H1 (cell line): ENCODE measurements at regions not wholly inside any gene's neighbourhood (a gene's known extent, or its start where the extent isn't known, plus 50 kb on each side); places are given as distances from the start of the nearest gene placed in this dataset.

Source experiments
- CTCF ChIA-PET: fragments of 300-600 bp; sonication (Branson Sonifier 250); formaldehyde crosslinking; loops from one replicate; lab custom pipeline; 2021; ENCODE audit not compliant: partially characterized antibody; lab: Charles Lee
- POLR2A ChIA-PET: fragments of 300-600 bp; sonication (Branson Sonifier 250); formaldehyde crosslinking; loops from one replicate; lab custom pipeline; 2021; ENCODE audit warnings: inconsistent platforms; ENCODE audit not compliant: partially characterized antibody; lab: Charles Lee
- DNase-seq, 2 experiments: peaks; one replicate each; pipeline versions ENCODE4 v3.0.0 to v3.0.0-alpha.2; 2010 to 2022; ENCODE audit warnings: low spot score in 2 of 2, low read depth in 1 of 2, mixed read lengths in 1 of 2
- FAIRE-seq: peaks from 2 replicates; lab custom pipeline; 2011; peaks lifted over from hg19 to GRCh38; lab: Jason Lieb, UNC
- H2AFZ ChIP-seq: 2 replicates; pipeline ENCODE4 v1.8.1; 2012; ENCODE audit warnings: low read length, inconsistent platforms
- H2AK5ac ChIP-seq: 2 replicates; pipeline ENCODE4 v1.6.1; 2013; ENCODE audit warnings: low read depth, low read length
- H2BK120ac ChIP-seq: replicated peaks from 2 replicates; pipeline ENCODE3; 2013; ENCODE audit warnings: low read depth, low read length, inconsistent platforms
- H2BK12ac ChIP-seq: 2 replicates; pipeline ENCODE4 v1.6.1; 2013; ENCODE audit warnings: low read depth, low read length
- H2BK15ac ChIP-seq: 2 replicates; pipeline ENCODE4 v1.6.1; 2013; ENCODE audit warnings: low read length
- H2BK20ac ChIP-seq: 2 replicates; pipeline ENCODE4 v1.6.1; 2013; ENCODE audit warnings: low read length
- H2BK5ac ChIP-seq: 2 replicates; pipeline ENCODE4 v1.6.1; 2013; ENCODE audit warnings: low read depth, low read length
- H3K14ac ChIP-seq: 2 replicates; pipeline ENCODE4 v1.6.1; 2013; ENCODE audit warnings: inconsistent platforms; ENCODE audit not compliant: insufficient read length
- H3K18ac ChIP-seq: 2 replicates; pipeline ENCODE4 v1.6.1; 2013; ENCODE audit warnings: low read length; ENCODE audit errors: extremely low read depth
- H3K23ac ChIP-seq: 2 replicates; pipeline ENCODE4 v1.6.1; 2013; ENCODE audit warnings: inconsistent platforms; ENCODE audit not compliant: insufficient read length
- H3K23me2 ChIP-seq: 2 replicates; pipeline ENCODE4 v1.6.1; 2013; ENCODE audit warnings: low read depth, low read length
- H3K27ac ChIP-seq: 2 replicates; pipeline ENCODE4 v1.6.1; 2011; ENCODE audit warnings: low read depth, low read length, inconsistent platforms
- H3K27me3 ChIP-seq, 4 experiments: replicated peaks in 1 of 4; 1 replicate in 1 of 4; 2 replicates in 3 of 4; pipeline versions ENCODE4 v1.6.1 to v1.8.1; 2011 to 2013; ENCODE audit warnings: low read length in 3 of 4, mild to moderate bottlenecking in 3 of 4, inconsistent platforms in 2 of 4, mixed read lengths in 2 of 4, moderate library complexity in 1 of 4; ENCODE audit not compliant: control insufficient read depth in 3 of 4, insufficient read depth in 3 of 4; ENCODE audit errors: extremely low read depth in 1 of 4
- H3K36me3 ChIP-seq, 4 experiments: 2 replicates each; pipeline versions ENCODE4 v1.6.1 to v1.8.1; 2011 to 2013; ENCODE audit warnings: mild to moderate bottlenecking in 4 of 4, low read length in 3 of 4, moderate library complexity in 2 of 4, control low read depth in 1 of 4, inconsistent platforms in 1 of 4; ENCODE audit not compliant: insufficient read depth in 4 of 4, control insufficient read depth in 2 of 4
- H3K4ac ChIP-seq: replicated peaks from 2 replicates; pipeline ENCODE3; 2013; ENCODE audit warnings: low read length, low read depth, mixed read lengths, inconsistent platforms; ENCODE audit not compliant: insufficient read length
- H3K4me1 ChIP-seq, 4 experiments: replicated peaks in 1 of 4; 1 replicate in 1 of 4; 2 replicates in 3 of 4; pipeline versions ENCODE4 v1.6.1 to v1.8.1; 2011 to 2013; ENCODE audit warnings: low read length in 3 of 4, inconsistent platforms in 2 of 4, mixed read lengths in 1 of 4; ENCODE audit not compliant: insufficient read depth in 4 of 4, control insufficient read depth in 3 of 4
- H3K4me2 ChIP-seq, 2 experiments: 2 replicates each; pipeline versions ENCODE4 v1.6.1 to v1.8.1; 2011 to 2013; ENCODE audit warnings: low read depth in 2 of 2, low read length in 2 of 2, control low read depth in 1 of 2, inconsistent platforms in 1 of 2, mild to moderate bottlenecking in 1 of 2; ENCODE audit not compliant: insufficient read depth in 1 of 2
- H3K4me3 ChIP-seq, 4 experiments: fragments of 200-600, 300-600 bp in 1 of 4; sonication (generic), shearing (Covaris generic), sonication (Bioruptor Twin) in 1 of 4; 2 replicates each; pipeline versions ENCODE4 v1.5.1 to v1.8.1; 2011 to 2016; ENCODE audit warnings: low read length in 4 of 4, low read depth in 3 of 4, control low read depth in 2 of 4, inconsistent platforms in 2 of 4, mild to moderate bottlenecking in 2 of 4, mixed read lengths in 1 of 4, moderate library complexity in 1 of 4; ENCODE audit not compliant: insufficient read depth in 2 of 4; ENCODE audit errors: extremely low read depth in 1 of 4
- H3K56ac ChIP-seq: replicated peaks from 2 replicates; pipeline ENCODE3; 2013; ENCODE audit warnings: low read depth, mild to moderate bottlenecking, mixed read lengths, low read length, inconsistent platforms; ENCODE audit not compliant: insufficient read length
- H3K79me1 ChIP-seq: 2 replicates; pipeline ENCODE4 v1.6.1; 2013; ENCODE audit warnings: low read depth, low read length, control low read depth
- H3K79me2 ChIP-seq, 2 experiments: 2 replicates each; pipeline versions ENCODE4 v1.6.1 to v1.8.1; 2012 to 2013; ENCODE audit warnings: low read length in 2 of 2, mild to moderate bottlenecking in 2 of 2, inconsistent platforms in 1 of 2; ENCODE audit not compliant: insufficient read depth in 2 of 2, control insufficient read depth in 1 of 2
- H3K9ac ChIP-seq, 4 experiments: replicated peaks in 1 of 4; 1 replicate in 1 of 4; 2 replicates in 3 of 4; pipeline versions ENCODE4 v1.6.1 to v1.8.1; 2011 to 2013; ENCODE audit warnings: low read depth in 3 of 4, low read length in 3 of 4, control low read depth in 2 of 4, mild to moderate bottlenecking in 2 of 4, moderate library complexity in 2 of 4, inconsistent platforms in 1 of 4; ENCODE audit errors: extremely low read depth in 1 of 4
- H3K9me3 ChIP-seq, 2 experiments: 2 replicates each; pipeline versions ENCODE4 v1.6.1 to v1.8.1; 2012 to 2013; ENCODE audit warnings: mild to moderate bottlenecking in 2 of 2, moderate library complexity in 2 of 2, control low read depth in 1 of 2, inconsistent platforms in 1 of 2, low read depth in 1 of 2, low read length in 1 of 2, mixed read lengths in 1 of 2; ENCODE audit not compliant: insufficient read depth in 2 of 2
- H4K20me1 ChIP-seq, 2 experiments: replicated peaks in 1 of 2; 2 replicates each; pipeline versions ENCODE3 to v1.8.1; 2011 to 2013; ENCODE audit warnings: inconsistent platforms in 2 of 2, low read length in 2 of 2, mild to moderate bottlenecking in 1 of 2; ENCODE audit not compliant: insufficient read depth in 2 of 2, control insufficient read depth in 1 of 2
- H4K5ac ChIP-seq: 2 replicates; pipeline ENCODE4 v1.6.1; 2013; ENCODE audit warnings: low read length, low read depth, mixed read lengths, inconsistent platforms; ENCODE audit not compliant: insufficient read length
- H4K8ac ChIP-seq: 2 replicates; pipeline ENCODE4 v1.8.0; 2013; ENCODE audit warnings: mild to moderate bottlenecking, moderate library complexity, low read length, inconsistent platforms; ENCODE audit not compliant: insufficient read depth; ENCODE audit errors: extremely low read depth
- H4K91ac ChIP-seq: replicated peaks from 2 replicates; pipeline ENCODE3; 2013; ENCODE audit warnings: low read length, mixed read lengths, inconsistent platforms; ENCODE audit not compliant: insufficient read length
- ATF3 ChIP-seq: IDR thresholded peaks from 2 replicates; pipeline ENCODE4 v1.6.1; 2011; ENCODE audit warnings: low read depth, mild to moderate bottlenecking, low read length; ENCODE audit not compliant: insufficient read depth
- GABPA ChIP-seq: IDR thresholded peaks from 2 replicates; pipeline ENCODE4 v1.6.1; 2011; ENCODE audit warnings: mild to moderate bottlenecking, low read length, moderate library complexity, borderline replicate concordance; ENCODE audit not compliant: insufficient read depth
- KDM1A ChIP-seq: fragments of 200-600, 300-600 bp; sonication (generic); IDR thresholded peaks from 2 replicates; pipeline ENCODE4 v1.7.1; 2016; ENCODE audit warnings: mild to moderate bottlenecking, low read length, borderline replicate concordance
- NANOG ChIP-seq: IDR thresholded peaks from 2 replicates; pipeline ENCODE4 v1.6.1; 2011; ENCODE audit warnings: low read length, low read depth, mild to moderate bottlenecking, inconsistent platforms; ENCODE audit not compliant: insufficient read depth, poor library complexity, severe bottlenecking
- RFX5 ChIP-seq: IDR thresholded peaks from 2 replicates; pipeline ENCODE4 v1.6.1; 2011; ENCODE audit warnings: low read depth, low read length, improper control_type of control experiment, borderline replicate concordance
- SAP30 ChIP-seq: fragments of 300-600 bp; sonication (generic); IDR thresholded peaks from 2 replicates; pipeline ENCODE4 v1.7.1; 2012; ENCODE audit warnings: low read length, moderate library complexity, mild to moderate bottlenecking, inconsistent platforms; ENCODE audit not compliant: insufficient read depth, insufficient replicate concordance
- SIN3A ChIP-seq, 2 experiments: IDR thresholded peaks in 1 of 2; conservative IDR thresholded peaks in 1 of 2; 2 replicates each; pipeline ENCODE4 v1.6.1; 2011 to 2012; ENCODE audit warnings: low read length in 2 of 2, improper control_type of control experiment in 1 of 2, low read depth in 1 of 2, mild to moderate bottlenecking in 1 of 2
- SIRT6 ChIP-seq: IDR thresholded peaks from one replicate; pipeline ENCODE4 v1.7.1; 2012; ENCODE audit warnings: low read length, inconsistent platforms
- SIX5 ChIP-seq: IDR thresholded peaks from 2 replicates; pipeline ENCODE4 v1.6.1; 2011; ENCODE audit warnings: mild to moderate bottlenecking, low read depth, low read length
- SP1 ChIP-seq: IDR thresholded peaks from 2 replicates; pipeline ENCODE4 v1.6.1; 2011; ENCODE audit warnings: low read depth, low read length
- SP2 ChIP-seq: IDR thresholded peaks from 2 replicates; pipeline ENCODE4 v1.6.1; 2012; ENCODE audit warnings: mild to moderate bottlenecking, low read length, inconsistent platforms
- ZNF274 ChIP-seq: IDR thresholded peaks from 2 replicates; pipeline ENCODE4 v1.7.0; 2012; ENCODE audit warnings: low read length, borderline replicate concordance; ENCODE audit errors: extremely low read depth
- WGBS, 2 experiments: shearing (Covaris generic) in 1 of 2; methylation state at CpG; one replicate each; pipeline versions ENCODE4 v1.1.6 to v1.1.7; 2013 to 2015; ENCODE audit warnings: low lambda C conversion rate in 2 of 2, mixed read lengths in 2 of 2, inconsistent platforms in 1 of 2, low coverage in 1 of 2, missing lambda C conversion rate in 1 of 2; ENCODE audit not compliant: insufficient replicate concordance in 2 of 2, insufficient coverage in 1 of 2, insufficient read length in 1 of 2; ENCODE audit errors: extremely low coverage in 1 of 2, missing lambda C conversion rate in 1 of 2; 5-methylcytosine and 5-hydroxymethylcytosine counted together

- no peaks in the 10 kb centered on the region for H3K79me1 ChIP-seq
- peak overlapping the region; percentile 96 for H2BK12ac ChIP-seq
- no peak overlapping the region for H4K8ac ChIP-seq
- H3K4me3 ChIP-seq = peak overlapping the region in 3 of 4 experiments; percentile 2 to 31 (median 15); a peak in 4 of 8 replicates
- H2BK15ac ChIP-seq = no peak overlapping the region
- no peak overlapping the region for H2AK5ac ChIP-seq
- H2BK20ac ChIP-seq = no peak overlapping the region; the same call in 1 of the 2 replicates
- H3K18ac ChIP-seq = no peak overlapping the region
- no peaks in the 10 kb centered on the region for H4K20me1 ChIP-seq
- H3K36me3 ChIP-seq = no peaks in the 10 kb centered on the region
- H2BK5ac ChIP-seq = peak overlapping the region; percentile 45; the same call in 1 of the 2 replicates
- no peak overlapping the region for H4K5ac ChIP-seq
- H2BK120ac ChIP-seq = no peak overlapping the region
- H3K27ac ChIP-seq = no peak overlapping the region
- peak overlapping the region; percentile 49 to 50; a peak in 3 of 4 replicates for H3K4me2 ChIP-seq
- DNase-seq (peak; percentile 51 to 66), FAIRE-seq (peak; percentile 95)
- no peaks in the 10 kb centered on the region for H3K9me3 ChIP-seq
- H3K23me2 ChIP-seq = no peaks in the 10 kb centered on the region
- no peak overlapping the region for H4K91ac ChIP-seq
- peaks cover 4 to 11% (median 7%) of the 10 kb centered on the region in 4 experiments; a peak in 6 of 7 replicates for H3K4me1 ChIP-seq
- CTCF ChIA-PET = interaction anchor here (0.7 to 2.6 kb wide), 4 partner anchors 11 to 104 kb away, joined by 3 to 8 read pairs (median 6); no protein-coding TSS in a partner anchor
- POLR2A ChIA-PET = no interaction called here
- no peak overlapping the region for H3K14ac ChIP-seq
- no peaks in the 10 kb centered on the region for H3K27me3 ChIP-seq
- H3K79me2 ChIP-seq = no peaks in the 10 kb centered on the region
- H3K9ac ChIP-seq = no peak overlapping the region
- no peak overlapping the region for H3K4ac ChIP-seq
- H3K56ac ChIP-seq = no peak overlapping the region
- WGBS, 2 experiments = 29% methylated on average over 14 of the region's 14 CpGs; no CpG with 5 or more reads in 1 of the 2 experiments
- H2AFZ ChIP-seq = 0 out of 2 replicates have a peak overlapping the region, but pooled peaks have one; percentile 10
- H3K23ac ChIP-seq = no peak overlapping the region
- TF ChIP-seq SP2 (no peak), ZNF274 (no peak), SIN3A (conservative IDR thresholded peaks at IDR 0.05 in 1 of 2, IDR thresholded peaks at IDR 0.05 in 1 of 2; ENCODE audit: low read depth in 1 of 2, low read length in 2 of 2) (0 out of 4 replicates have a peak, but pooled peaks have one; percentile 32 to 60), SIRT6 (no peak), ATF3 (no peak), GABPA (no peak), SAP30 (no peak), KDM1A (no peak), SIX5 (no peak), SP1 (peak; percentile 41; the same call in 1 of the 2 replicates), NANOG (peak; percentile 93), RFX5 (no peak)
Observed at GRCh38 chr13:79782541-79783205, 301.7 kb downstream of the NDFIP2 start.
